ENCODE measurements at regions not wholly inside any gene's neighbourhood (a gene's known extent, or its start where the extent isn't known, plus 50 kb on each side); places are given as distances from the start of the nearest gene placed in this dataset.

- no peak for TF ChIP-seq CTCF (IDR thresholded peaks at IDR 0.05; ENCODE audit: low read depth, low read length)
- no peak for DNase-seq (ENCODE audit: low read depth in 2 of 2)
- no peak overlapping the region for H3K4me3 ChIP-seq (replicated peaks in 1 of 2; ENCODE audit: low read depth in 2 of 2, low read length in 2 of 2)
These were observed 128.4 kb downstream of the SEC61B start for GRCh38 chr9:99350461-99350860.

- TF ChIP-seq CTCF (IDR thresholded peaks at IDR 0.05; ENCODE audit: low read depth, low read length) = peak; percentile 15
- no peak for DNase-seq (ENCODE audit: low read depth in 2 of 2)
- H3K4me3 ChIP-seq (replicated peaks in 1 of 2; ENCODE audit: low read depth in 2 of 2, low read length in 2 of 2) = no peak overlapping the region
These were observed 129.6 kb downstream of the SEC61B start for GRCh38 chr9:99351647-99352046.

GRCh38 chr9:99352826-99353225, 130.7 kb downstream of the SEC61B start:
- no peak overlapping the region for H3K4me3 ChIP-seq (replicated peaks in 1 of 2; ENCODE audit: low read depth in 2 of 2, low read length in 2 of 2)
- TF ChIP-seq CTCF (IDR thresholded peaks at IDR 0.05; ENCODE audit: low read depth, low read length) = no peak
- no peak for DNase-seq (ENCODE audit: low read depth in 2 of 2)

GRCh38 chr9:99353408-99353807, 131.3 kb downstream of the SEC61B start:
- no peak overlapping the region for H3K4me3 ChIP-seq (replicated peaks in 1 of 2; ENCODE audit: low read depth in 2 of 2, low read length in 2 of 2)
- TF ChIP-seq CTCF (IDR thresholded peaks at IDR 0.05; ENCODE audit: low read depth, low read length) = no peak
- DNase-seq (ENCODE audit: low read depth in 2 of 2) = peak; percentile 81 to 94

GRCh38 chr9:99354104-99354503, 132.0 kb downstream of the SEC61B start:
- DNase-seq (ENCODE audit: low read depth in 2 of 2) = peak in 1 of 2 donors; percentile 47
- H3K4me3 ChIP-seq (replicated peaks in 1 of 2; ENCODE audit: low read depth in 2 of 2, low read length in 2 of 2) = no peak overlapping the region
- TF ChIP-seq CTCF (IDR thresholded peaks at IDR 0.05; ENCODE audit: low read depth, low read length) = no peak

- peak in 1 of 2 donors; percentile 20 for DNase-seq (ENCODE audit: low read depth in 2 of 2)
- H3K4me3 ChIP-seq (replicated peaks in 1 of 2; ENCODE audit: low read depth in 2 of 2, low read length in 2 of 2) = no peak overlapping the region
- TF ChIP-seq CTCF (IDR thresholded peaks at IDR 0.05; ENCODE audit: low read depth, low read length) = no peak
These were observed 134.5 kb downstream of the SEC61B start for GRCh38 chr9:99356512-99356971.

GRCh38 chr9:99357575-99357974, 135.5 kb downstream of the SEC61B start:
- peak; percentile 3 to 15 for DNase-seq (ENCODE audit: low read depth in 2 of 2)
- H3K4me3 ChIP-seq (replicated peaks in 1 of 2; ENCODE audit: low read depth in 2 of 2, low read length in 2 of 2) = no peak overlapping the region
- TF ChIP-seq CTCF (IDR thresholded peaks at IDR 0.05; ENCODE audit: low read depth, low read length) = no peak
